ENCODE measurements at regions not wholly inside any gene's neighbourhood (a gene's known extent, or its start where the extent isn't known, plus 50 kb on each side); places are given as distances from the start of the nearest gene placed in this dataset.

DNA sequence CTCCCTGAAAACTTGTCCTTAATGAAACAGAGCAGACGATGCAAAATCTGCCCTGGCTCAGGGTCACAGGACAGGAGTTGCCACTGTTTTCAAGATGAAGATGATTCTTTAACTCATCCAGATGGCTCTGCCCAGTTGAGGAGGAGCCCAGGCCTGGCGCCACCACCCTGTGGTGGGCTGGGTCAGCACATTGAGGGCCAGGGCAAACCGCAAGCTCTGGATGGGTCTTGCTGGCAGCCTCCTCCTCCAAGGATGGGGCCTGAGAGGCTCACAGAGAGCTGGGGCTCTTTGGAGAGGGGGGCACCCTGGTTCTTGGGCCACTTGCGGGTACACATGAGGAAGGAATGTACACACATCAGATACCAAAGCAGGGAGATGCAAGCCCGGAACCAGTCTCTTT lies 158.2 kb downstream of the NUAK1 start:
- ATAC-seq, result no peak
- no TSS peak for BruUV-seq (replicated peaks)
- Histone ChIP-seq H3K9ac (ENCODE audit: insufficient read depth, low read depth, low read length) (no peak overlapping the region), H3K9me3 (ENCODE audit: low read length) (no peaks in the 10 kb centered on the region), H3K27ac (ENCODE audit: extremely low read length, insufficient read depth, low read length) (no peak overlapping the region), H3K27me3 (ENCODE audit: control insufficient read depth in 1 of 2, insufficient read depth in 2 of 2, low read length in 2 of 2) (no peaks in the 10 kb centered on the region), H3K4me3 (replicated peaks in 1 of 3; ENCODE audit: insufficient read depth in 1 of 3, low read depth in 2 of 3, low read length in 3 of 3) (no peak overlapping the region), H3K79me2 (ENCODE audit: insufficient read depth, low read length) (no peaks in the 10 kb centered on the region), H3K4me1 (ENCODE audit: insufficient read depth, low read length) (no peaks in the 10 kb centered on the region), H4K20me1 (ENCODE audit: insufficient read depth, low read length) (no peaks in the 10 kb centered on the region), H3K4me2 (ENCODE audit: low read depth, low read length) (no peak overlapping the region), H3K36me3 (replicated peaks in 1 of 2; ENCODE audit: control insufficient read depth in 1 of 2, insufficient read depth in 2 of 2, low read length in 2 of 2) (no peaks in the 10 kb centered on the region), H2AFZ (ENCODE audit: low read length) (no peak overlapping the region)
- 36% methylated on average over 2 of the region's 5 CpGs for WGBS (ENCODE audit: low lambda C conversion rate)
- TF ChIP-seq ZNF761 (CRISPR knock-in tag; conservative IDR thresholded peaks at IDR 0.05) (no peak), EZH2 (conservative IDR thresholded peaks at IDR 0.05; ENCODE audit: low read depth, low read length) (no peak), ZNF780A (CRISPR knock-in tag; IDR thresholded peaks at IDR 0.05) (no peak), ZNF451 (CRISPR knock-in tag; IDR thresholded peaks at IDR 0.05) (no peak), ZNF670 (CRISPR knock-in tag; IDR thresholded peaks at IDR 0.05; ENCODE audit: borderline replicate concordance) (no peak), MEF2D (CRISPR knock-in tag; IDR thresholded peaks at IDR 0.05) (no peak), SMARCE1 (IDR thresholded peaks at IDR 0.05; ENCODE audit: borderline replicate concordance) (no peak), ATM (IDR thresholded peaks at IDR 0.05; ENCODE audit: borderline replicate concordance) (no peak), KDM6A (CRISPR knock-in tag; IDR thresholded peaks at IDR 0.05; ENCODE audit: low read depth) (no peak)
- TF ChIP-seq, protein P1, sequence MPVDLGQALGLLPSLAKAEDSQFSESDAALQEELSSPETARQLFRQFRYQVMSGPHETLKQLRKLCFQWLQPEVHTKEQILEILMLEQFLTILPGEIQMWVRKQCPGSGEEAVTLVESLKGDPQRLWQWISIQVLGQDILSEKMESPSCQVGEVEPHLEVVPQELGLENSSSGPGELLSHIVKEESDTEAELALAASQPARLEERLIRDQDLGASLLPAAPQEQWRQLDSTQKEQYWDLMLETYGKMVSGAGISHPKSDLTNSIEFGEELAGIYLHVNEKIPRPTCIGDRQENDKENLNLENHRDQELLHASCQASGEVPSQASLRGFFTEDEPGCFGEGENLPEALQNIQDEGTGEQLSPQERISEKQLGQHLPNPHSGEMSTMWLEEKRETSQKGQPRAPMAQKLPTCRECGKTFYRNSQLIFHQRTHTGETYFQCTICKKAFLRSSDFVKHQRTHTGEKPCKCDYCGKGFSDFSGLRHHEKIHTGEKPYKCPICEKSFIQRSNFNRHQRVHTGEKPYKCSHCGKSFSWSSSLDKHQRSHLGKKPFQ (CRISPR knock-in tag; IDR thresholded peaks at IDR 0.05; ENCODE audit: insufficient replicate concordance), result no peak
- TF ChIP-seq, protein P2, sequence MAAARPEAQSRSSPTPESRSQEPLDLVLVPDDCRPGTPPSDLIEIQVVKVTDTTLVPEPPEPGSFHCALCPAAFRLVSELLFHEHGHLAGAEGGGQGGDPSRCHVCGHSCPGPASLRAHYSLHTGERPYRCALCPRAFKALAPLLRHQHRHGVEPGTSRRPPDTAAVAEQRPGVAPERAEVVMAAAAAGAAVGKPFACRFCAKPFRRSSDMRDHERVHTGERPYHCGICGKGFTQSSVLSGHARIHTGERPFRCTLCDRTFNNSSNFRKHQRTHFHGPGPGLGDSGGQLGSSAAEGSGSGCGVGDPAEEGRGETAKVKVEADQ (CRISPR knock-in tag; IDR thresholded peaks at IDR 0.05; ENCODE audit: borderline replicate concordance), result no peak
- ChIA-PET CTCF (ENCODE audit: low intra/inter-chr PET ratio, low total read pairs) (no interaction called here), POLR2A (no interaction called here)
- in situ Hi-C loops (cut with HindIII; ENCODE audit: extremely low pct_ligation_motif_present, low pct_unique_long_range_greater_than_20kb) (no loop called here), intact Hi-C loops (cut with micrococcal nuclease; ENCODE audit: unreplicated experiment) (no loop called here)
- FAIRE-seq, result no peak
- DNase-seq (ENCODE audit: low spot score), result no peak
